ENCODE measurements at regions not wholly inside any gene's neighbourhood (a gene's known extent, or its start where the extent isn't known, plus 50 kb on each side); places are given as distances from the start of the nearest gene placed in this dataset.

DNA sequence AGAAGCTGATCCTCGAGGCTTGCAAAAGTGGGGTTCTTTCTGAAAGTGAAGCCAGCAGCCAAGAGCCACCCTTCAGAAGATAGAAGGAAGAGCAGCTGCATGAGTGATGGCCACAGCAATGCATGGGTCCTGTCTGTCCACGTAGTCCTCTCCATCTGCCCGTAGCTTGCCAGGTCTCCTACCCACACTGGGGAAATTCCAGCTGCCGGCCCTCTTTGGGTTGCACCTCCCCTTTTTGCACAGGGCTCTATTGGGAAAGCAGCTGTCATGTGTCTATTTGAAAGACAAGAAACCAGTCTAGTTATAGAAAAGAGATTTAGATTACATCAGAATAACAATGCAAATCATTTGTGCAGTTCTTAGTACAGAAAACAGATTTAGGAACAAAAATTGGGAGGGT lies 204.4 kb downstream of the GIPC2 start:
- TF ChIP-seq, protein P1, sequence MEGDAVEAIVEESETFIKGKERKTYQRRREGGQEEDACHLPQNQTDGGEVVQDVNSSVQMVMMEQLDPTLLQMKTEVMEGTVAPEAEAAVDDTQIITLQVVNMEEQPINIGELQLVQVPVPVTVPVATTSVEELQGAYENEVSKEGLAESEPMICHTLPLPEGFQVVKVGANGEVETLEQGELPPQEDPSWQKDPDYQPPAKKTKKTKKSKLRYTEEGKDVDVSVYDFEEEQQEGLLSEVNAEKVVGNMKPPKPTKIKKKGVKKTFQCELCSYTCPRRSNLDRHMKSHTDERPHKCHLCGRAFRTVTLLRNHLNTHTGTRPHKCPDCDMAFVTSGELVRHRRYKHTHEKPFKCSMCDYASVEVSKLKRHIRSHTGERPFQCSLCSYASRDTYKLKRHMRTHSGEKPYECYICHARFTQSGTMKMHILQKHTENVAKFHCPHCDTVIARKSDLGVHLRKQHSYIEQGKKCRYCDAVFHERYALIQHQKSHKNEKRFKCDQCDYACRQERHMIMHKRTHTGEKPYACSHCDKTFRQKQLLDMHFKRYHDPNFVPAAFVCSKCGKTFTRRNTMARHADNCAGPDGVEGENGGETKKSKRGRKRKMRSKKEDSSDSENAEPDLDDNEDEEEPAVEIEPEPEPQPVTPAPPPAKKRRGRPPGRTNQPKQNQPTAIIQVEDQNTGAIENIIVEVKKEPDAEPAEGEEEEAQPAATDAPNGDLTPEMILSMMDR (IDR thresholded peaks at IDR 0.05), result no peak
- TF ChIP-seq POLR2A (IDR thresholded peaks at IDR 0.05) (no peak), POLR2AphosphoS5 (IDR thresholded peaks at IDR 0.05) (no peak)
